Fibroblast of skin of scalp (primary cell): ENCODE measurements at regions not wholly inside any gene's neighbourhood (a gene's known extent, or its start where the extent isn't known, plus 50 kb on each side); places are given as distances from the start of the nearest gene placed in this dataset.
"Not testable (repeated sequence)": the region's sequence is repeated elsewhere in the genome, so short reads cannot be mapped to it uniquely, and the experiment has no call there.

ENCODE experiments used
- DNase-seq: peaks from one replicate; pipeline ENCODE4 v3.0.0-alpha.2; 2013

DNA sequence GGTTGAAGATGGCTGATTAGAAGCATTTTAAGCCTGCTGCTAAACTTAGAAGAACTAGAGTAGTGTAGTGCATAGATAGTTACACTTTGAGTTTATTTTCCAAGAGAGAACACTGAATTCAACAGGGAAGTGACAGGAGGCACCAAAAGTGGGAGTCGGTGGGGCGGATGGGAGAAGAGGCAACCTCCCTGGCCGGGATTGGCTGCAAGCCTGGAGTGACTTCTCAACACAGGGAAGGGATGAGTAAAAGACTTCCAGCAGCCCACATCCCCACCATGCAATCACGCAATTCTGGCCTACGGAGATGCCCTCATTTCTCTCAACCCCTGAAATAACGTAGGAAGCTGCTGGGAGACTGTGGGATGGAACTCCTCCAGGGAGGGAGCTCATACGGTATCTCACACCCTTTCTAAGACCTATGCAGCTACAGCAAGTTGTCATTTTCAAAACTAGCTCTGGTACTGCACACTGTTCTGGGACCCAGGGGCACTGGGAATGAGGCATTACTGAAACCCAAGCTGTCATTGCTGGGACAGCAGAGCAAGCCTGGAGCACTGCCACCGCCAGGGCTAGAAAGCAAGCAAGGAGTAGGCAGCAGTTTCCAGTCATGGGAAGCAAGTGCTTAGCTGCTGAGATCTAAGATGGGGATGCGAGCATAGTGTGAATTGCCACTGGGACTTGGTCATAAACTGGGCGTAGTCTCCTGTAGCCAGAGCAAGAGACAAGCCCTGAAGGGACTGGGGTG is 331.6 kb upstream of the PTGER4 start:
- DNase-seq = no peak

DNA sequence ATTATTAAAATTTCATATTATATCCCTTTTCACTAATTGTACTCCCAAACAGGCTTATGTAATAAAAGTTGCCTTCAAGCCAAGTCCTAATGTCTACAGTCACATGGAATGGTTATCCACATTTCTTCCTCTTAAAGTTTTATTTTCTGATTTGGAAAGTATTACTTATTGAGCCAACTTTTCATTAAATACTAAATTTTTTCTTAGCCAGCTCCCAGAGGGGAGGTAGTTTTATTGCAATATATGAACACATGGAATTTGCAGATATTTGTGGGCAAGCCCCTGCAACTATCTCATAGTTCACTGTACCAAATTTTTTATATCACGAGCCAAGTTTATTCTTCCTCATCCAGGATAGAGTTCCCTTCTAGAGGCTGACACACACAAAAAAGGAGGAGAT is 332.8 kb upstream of the PTGER4 start:
- DNase-seq = no peak

DNA sequence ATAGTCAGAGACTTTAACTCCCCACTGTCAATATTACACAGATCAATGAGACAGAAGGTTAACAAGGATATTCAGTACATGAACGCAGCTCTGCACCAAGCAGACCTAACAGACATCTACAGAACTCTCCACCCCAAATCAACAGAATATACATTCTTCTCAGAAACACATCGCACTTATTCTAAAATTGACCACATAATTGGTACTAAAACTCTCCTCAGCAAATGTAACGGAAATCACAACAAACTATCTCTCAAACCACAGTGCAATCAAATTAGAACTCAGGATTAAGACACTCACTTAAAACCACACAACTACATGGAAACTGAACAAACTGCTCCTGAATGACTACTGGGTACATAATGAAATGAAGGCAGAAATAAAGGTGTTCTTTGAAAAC is 341.3 kb upstream of the PTGER4 start:
- DNase-seq = not testable (repeated sequence)

- no peak for DNase-seq
Observed at GRCh38 chr5:40334242-40334635, 345.5 kb upstream of the PTGER4 start.

DNA sequence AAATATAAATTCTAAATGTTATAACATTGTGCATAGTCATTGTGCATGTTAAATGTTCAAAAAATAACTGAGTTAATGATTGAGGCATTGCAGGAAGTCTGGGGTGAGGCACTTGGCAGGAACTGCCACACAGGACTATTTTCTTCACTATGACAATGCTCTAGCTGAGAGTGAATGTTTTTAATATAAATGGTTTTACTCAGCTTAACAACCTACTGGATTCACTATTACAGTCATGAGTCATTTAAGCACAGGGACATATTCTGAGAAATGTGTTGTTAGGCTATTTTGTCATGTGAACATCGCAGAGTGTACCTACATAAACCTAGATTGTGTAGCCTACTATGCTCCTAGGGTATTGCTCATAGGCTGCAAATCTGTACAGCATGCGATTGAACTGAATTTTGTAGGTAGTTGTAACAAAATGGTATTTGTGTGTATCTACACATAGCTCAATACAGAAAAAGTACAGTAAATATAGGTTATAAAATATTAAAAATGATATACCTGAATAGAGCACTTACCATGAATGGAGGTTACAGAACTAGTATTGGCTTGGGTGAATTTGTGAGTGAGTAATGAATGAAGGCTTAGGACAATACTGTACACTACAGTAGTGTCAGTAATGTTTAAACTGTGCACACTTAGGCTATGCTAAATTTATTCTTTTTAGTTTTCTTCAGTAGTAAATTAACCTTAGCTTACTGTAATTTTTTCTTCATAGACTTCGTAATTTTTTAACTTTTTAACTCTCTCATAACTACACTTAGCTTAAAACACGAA is 346.1 kb upstream of the PTGER4 start:
- peak; percentile 47 for DNase-seq

DNA sequence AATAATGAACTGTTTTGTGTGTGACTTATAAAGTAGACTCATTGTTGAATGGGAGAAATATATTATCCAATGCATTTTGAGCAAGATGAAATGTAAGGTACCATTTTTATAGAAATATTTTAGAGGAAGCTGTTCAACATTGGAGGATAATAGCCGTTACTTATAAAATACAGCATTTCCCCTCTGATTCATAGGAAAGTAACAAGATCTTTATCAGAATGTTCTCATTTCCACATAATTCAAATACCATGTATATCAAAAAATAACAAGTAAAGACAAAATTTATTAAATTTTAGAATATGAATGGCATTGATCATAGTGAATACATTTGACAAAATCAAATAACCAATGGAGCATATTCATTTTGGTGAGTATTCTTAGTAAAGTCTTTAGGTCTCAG is 346.7 kb upstream of the PTGER4 start:
- DNase-seq = no peak

- DNase-seq = no peak
Observed at GRCh38 chr5:40331616-40332015, 348.1 kb upstream of the PTGER4 start.

DNA sequence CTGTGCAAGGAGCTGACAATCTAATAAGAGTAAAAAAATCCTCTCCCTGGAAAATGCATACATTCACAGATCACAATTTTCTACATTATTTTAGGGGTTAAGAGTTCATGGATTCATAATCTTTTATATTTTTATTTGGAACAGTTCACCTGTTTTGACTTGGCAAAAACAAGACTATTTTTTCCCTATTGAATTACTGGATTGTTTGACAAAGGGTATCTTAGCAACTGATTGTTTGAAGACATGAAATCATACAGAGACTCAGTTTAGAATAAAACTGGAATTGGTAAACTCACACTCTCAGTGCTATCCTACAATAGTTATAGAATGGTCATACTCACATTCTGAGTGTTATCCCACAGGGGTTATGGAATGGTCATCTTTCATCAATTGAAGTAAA is 358.2 kb upstream of the PTGER4 start:
- no peak for DNase-seq

- no peak for DNase-seq
Observed at GRCh38 chr5:40318395-40318794, 361.3 kb upstream of the PTGER4 start.

GRCh38 chr5:40317023-40317422 is 362.7 kb upstream of the PTGER4 start:
- DNase-seq = no peak

DNA sequence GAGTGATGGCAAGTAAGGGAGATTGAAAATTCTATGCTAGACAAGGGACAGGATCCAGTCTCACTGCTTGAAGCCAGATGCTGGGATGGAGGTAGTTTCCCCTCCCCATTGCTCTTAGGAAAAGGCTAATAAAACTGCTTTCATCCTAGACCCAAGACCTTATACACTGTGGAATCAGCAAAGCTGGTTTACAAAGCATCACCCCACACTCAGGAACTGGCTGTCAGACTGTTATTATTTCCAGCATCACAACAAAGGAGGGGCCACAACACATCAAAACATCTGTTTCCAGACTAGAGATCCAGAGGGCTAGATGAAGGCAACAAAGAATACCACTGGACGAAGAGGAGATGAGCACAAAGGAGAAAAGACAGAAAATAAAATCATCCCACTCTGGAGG is 364.6 kb upstream of the PTGER4 start:
- no peak for DNase-seq

DNA sequence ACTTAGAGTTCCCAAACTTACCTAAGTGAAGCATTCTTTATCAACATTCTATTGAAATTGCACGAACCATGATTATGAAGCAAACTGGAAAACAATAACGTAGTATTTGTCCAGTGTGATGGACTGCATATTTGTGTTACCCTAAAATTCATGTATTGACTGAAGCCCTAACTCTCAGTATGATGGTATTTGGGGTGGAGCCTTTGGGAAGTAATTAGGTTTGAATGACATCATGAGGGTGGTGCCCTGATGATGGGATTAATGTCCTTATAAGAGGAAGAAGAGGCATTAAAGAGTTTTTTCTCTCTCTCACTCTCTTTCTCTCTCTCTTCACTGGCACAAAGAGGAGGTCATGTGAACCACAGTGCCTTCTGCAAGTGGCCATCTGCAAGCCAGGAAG is 365.4 kb upstream of the PTGER4 start:
- DNase-seq = no peak

- DNase-seq = no peak
Observed at GRCh38 chr5:40312205-40312604, 367.5 kb upstream of the PTGER4 start.

GRCh38 chr5:40309851-40310250 is 369.9 kb upstream of the PTGER4 start:
- no peak for DNase-seq

DNA sequence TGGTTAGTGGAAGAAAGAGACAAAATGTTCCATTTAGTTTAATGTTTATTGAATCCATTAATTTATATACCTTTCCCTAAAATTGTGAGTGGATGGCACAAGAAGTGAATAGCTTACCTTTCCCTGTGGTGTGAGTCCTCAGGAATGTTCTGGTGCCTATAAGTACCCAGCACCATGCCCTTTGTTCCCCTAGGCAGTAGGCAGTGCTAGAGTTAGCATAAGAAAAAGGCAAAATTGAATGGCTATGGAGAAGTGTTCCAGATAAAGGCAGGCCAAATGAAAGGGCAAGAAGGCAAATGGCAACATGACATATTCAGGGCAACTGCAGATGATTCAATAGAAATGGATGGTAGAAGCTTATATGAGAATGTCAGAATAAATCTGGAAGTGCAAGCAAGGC is 370.8 kb upstream of the PTGER4 start:
- DNase-seq = no peak

DNA sequence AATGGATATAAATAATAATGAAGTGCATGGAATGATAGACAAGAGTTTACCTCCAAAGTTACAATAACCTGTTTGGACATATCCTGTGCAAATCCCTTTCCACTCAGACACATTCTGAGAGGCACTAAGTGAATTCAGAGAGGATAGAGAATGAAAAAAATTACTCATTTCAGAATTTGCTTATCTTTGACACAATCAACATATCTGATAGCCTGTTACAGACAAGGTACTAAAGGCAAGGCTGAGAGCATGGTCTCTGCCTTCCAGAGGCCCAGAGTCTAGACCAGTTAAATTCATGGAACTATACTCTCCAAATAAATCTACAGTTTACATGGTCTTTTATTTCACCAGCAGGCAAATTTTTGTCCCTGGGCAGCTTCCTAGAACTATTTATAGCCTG is 371.8 kb upstream of the PTGER4 start:
- no peak for DNase-seq

- no peak for DNase-seq
Observed at GRCh38 chr5:40306869-40307487, 372.7 kb upstream of the PTGER4 start.

DNA sequence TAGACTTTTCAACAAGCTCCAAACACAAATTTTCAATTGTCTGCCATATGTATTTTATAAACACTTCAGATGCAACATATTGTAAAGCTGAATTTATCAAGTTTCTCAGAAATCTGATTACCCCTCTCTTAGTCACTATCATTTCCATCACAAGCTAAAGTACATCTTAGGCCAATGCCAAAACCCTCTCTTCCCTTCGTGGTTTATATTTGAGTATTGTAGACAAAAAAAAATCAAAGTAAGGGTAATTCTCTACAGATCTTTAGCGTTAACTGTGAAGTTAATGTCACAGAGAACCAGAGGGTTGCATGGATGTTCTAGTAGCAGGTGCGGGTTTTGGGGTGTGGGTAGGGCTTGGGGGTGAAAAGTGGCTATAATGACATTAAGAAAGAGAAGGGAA is 387.7 kb upstream of the PTGER4 start:
- DNase-seq = no peak

DNA sequence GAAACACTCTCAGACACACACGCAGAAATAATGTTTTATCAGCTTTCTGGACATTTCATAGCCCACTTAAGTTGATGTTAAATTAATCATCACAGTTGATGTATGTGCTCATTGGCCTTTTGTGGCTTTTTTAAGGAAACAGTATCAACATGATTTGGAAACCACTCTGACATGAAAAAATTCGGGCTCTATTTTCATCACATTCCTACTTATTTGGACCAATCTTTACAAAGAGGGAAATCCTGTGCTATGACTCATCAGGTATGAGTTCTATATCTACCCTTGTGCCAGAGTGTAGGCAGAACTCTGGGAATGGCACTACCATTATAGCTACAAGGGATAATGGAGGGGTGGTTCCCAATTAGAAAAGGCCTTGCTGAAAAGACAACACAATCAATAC is 388.4 kb upstream of the PTGER4 start:
- peak; percentile 68 for DNase-seq

DNA sequence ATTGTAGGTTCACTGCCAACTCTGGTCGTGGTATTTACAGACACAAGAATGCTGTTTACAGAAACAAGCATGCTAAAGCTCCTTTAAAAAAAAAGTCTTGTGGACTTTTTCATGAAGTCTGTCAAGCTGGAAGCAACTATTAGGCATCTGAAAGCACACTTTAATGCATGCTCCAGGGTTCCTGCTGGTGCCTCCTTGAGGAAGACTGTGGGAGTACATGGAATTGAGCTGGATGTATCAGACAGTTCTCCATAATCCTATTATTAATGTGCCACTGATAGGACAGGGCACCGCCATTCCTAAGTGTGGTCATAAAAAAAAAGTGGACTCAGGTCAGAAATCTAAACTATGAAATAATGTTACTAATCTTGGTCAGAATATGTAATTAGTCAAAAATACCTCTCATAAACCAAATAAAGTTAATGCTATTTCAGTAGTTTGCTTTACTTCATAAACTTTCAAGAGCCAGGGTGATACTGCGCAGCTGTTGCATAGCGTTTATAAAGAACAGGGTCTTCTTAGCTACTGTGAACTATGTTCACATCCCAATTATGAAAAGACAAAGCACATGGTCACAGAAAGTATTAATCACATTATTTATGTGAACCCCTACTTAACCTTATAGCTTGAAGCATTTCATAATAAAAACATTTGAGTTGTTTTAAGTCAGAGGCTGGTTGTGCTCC is 390.8 kb upstream of the PTGER4 start:
- no peak for DNase-seq

GRCh38 chr5:40284863-40285262 is 394.9 kb upstream of the PTGER4 start:
- DNase-seq = no peak

DNA sequence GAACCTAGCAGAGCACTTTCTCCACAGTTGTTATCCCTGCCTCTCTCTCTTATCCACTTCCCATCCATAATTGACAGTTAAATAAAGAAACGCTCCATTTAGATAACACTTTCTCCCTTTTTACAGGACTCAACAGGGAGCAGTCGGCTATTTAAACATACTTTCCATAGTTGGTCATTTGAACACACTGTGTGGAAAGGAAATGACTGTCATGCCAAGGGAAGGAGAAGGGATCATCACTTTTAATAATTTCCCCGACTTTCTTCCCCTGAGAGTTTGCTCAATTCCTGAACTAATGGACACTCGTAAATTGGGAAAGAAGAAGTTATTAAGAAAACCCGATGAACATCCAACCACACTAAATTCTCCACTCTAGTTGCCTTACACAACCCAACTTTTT is 400.8 kb upstream of the PTGER4 start:
- peak; percentile 20 for DNase-seq
